Tibial nerve (tissue), 4 donors: ENCODE measurements at regions not wholly inside any gene's neighbourhood (a gene's known extent, or its start where the extent isn't known, plus 50 kb on each side); places are given as distances from the start of the nearest gene placed in this dataset.

Experiments used
- CTCF ChIP-seq, 5 experiments: fragments of 200-600 bp in 3 of 5; fragments of 450-650 bp in 2 of 5; sonication (generic) in 3 of 5; IDR thresholded peaks; one replicate each; pipeline ENCODE4 v1.5.1; 2016 to 2019; ENCODE audit warnings: antibody characterized with exemption in 5 of 5, mild to moderate bottlenecking in 3 of 5, moderate library complexity in 2 of 5
- EP300 ChIP-seq, 2 donors: sonication (generic); formaldehyde crosslinking; IDR thresholded peaks; one replicate each; pipeline ENCODE4 v1.6.1; 2017; ENCODE audit warnings: antibody characterized with exemption in 2 of 2, mild to moderate bottlenecking in 1 of 2
- POLR2A ChIP-seq, 2 donors: fragments of 450-650 bp; IDR thresholded peaks; one replicate each; pipeline ENCODE4 v1.6.1; 2017; ENCODE audit warnings: antibody characterized with exemption in 2 of 2, mild to moderate bottlenecking in 2 of 2, moderate library complexity in 2 of 2

DNA sequence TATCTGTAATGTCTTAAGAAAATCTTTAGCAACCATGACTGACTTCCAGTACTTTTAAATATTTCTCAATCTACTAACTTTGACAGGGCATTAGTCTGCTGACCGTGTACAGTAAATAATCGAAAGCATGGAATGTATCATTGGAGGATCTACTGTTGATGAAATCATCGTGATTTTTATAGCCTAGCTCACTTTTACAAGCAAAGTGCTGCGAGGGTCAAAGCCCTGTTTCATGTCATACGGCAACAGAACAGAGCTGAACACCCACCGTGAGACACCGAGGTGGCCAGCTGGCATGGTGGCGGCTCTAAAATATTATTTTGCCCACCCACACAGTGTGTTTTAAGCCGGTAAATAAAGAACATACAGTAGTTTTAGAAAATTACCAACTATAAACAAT, 679.3 kb downstream of the FAT4 start:
- TF ChIP-seq EP300 (IDR thresholded peaks at IDR 0.05) (no peak), CTCF (IDR thresholded peaks at IDR 0.05) (no peak), POLR2A (IDR thresholded peaks at IDR 0.05) (no peak)
